CD4-positive, alpha-beta T cell (primary cell): ENCODE measurements at regions not wholly inside any gene's neighbourhood (a gene's known extent, or its start where the extent isn't known, plus 50 kb on each side); places are given as distances from the start of the nearest gene placed in this dataset.

Source experiments
- ATAC-seq: fragments of 200-7000 bp; cut with Tn5 transposase; one replicate; pipeline ENCODE4 v1.10.0; 2022; ENCODE audit warnings: mild to moderate bottlenecking; ENCODE audit not compliant: poor library complexity
- CTCF ChIA-PET: fragments of 350-600 bp; sonication (Branson Sonifier 250); formaldehyde crosslinking; loops from one replicate; lab custom pipeline; 2021; ENCODE audit warnings: antibody characterized with exemption, inconsistent platforms; lab: Charles Lee
- POLR2A ChIA-PET: fragments of 350-600 bp; sonication (Branson Sonifier 250); formaldehyde crosslinking; loops from one replicate; lab custom pipeline; 2021; ENCODE audit warnings: antibody characterized with exemption, inconsistent platforms; lab: Charles Lee
- DNase-seq, 14 experiments: peaks; one replicate each; pipeline ENCODE4 v3.0.0-alpha.2; 2013 to 2020; ENCODE audit warnings: mixed read lengths in 2 of 14
- H3K27ac ChIP-seq, 2 donors: one replicate each; pipeline versions ENCODE4 v1.5.1 to v1.7.0; 2013; ENCODE audit warnings: low read length in 2 of 2, low read depth in 1 of 2, mild to moderate bottlenecking in 1 of 2
- H3K27me3 ChIP-seq, 2 experiments: 1 replicate in 1 of 2; 2 replicates in 1 of 2; pipeline versions ENCODE4 v1.6.1 to v1.7.0; 2013; ENCODE audit warnings: low read length in 2 of 2, control low read depth in 1 of 2, mild to moderate bottlenecking in 1 of 2, moderate library complexity in 1 of 2; ENCODE audit not compliant: insufficient read depth in 2 of 2, control insufficient read depth in 1 of 2
- H3K36me3 ChIP-seq: one replicate; pipeline ENCODE4 v1.6.1; 2013; ENCODE audit warnings: low read length, control low read depth; ENCODE audit not compliant: insufficient read depth
- H3K4me1 ChIP-seq: one replicate; pipeline ENCODE4 v1.6.1; 2013; ENCODE audit warnings: low read length, control low read depth; ENCODE audit not compliant: insufficient read depth
- H3K4me3 ChIP-seq: one replicate; pipeline ENCODE4 v1.5.1; 2013; ENCODE audit warnings: mild to moderate bottlenecking, low read length, moderate library complexity
- H3K9me3 ChIP-seq, 2 experiments: 1 replicate in 1 of 2; 2 replicates in 1 of 2; pipeline versions ENCODE4 v1.6.1 to v1.7.0; 2013; ENCODE audit warnings: low read length in 2 of 2, mild to moderate bottlenecking in 2 of 2, control low read depth in 1 of 2, moderate library complexity in 1 of 2; ENCODE audit not compliant: control insufficient read depth in 1 of 2, insufficient read depth in 1 of 2
- H3K27ac Mint-ChIP-seq: one replicate; pipeline ENCODE4 v1.8.0; 2020; ENCODE audit warnings: mixed read lengths
- H3K27me3 Mint-ChIP-seq: one replicate; pipeline ENCODE4 v1.8.0; 2021; ENCODE audit warnings: mixed read lengths
- H3K36me3 Mint-ChIP-seq: one replicate; pipeline ENCODE4 v1.8.0; 2021; ENCODE audit warnings: low read depth, mixed read lengths
- H3K4me1 Mint-ChIP-seq: one replicate; pipeline ENCODE4 v1.8.0; 2021; ENCODE audit warnings: low read depth, mixed read lengths
- H3K4me3 Mint-ChIP-seq: one replicate; pipeline ENCODE4 v1.8.0; 2020; ENCODE audit warnings: mild to moderate bottlenecking, mixed read lengths
- H3K9me3 Mint-ChIP-seq: one replicate; pipeline ENCODE4 v1.8.0; 2020; ENCODE audit warnings: mixed read lengths
- CTCF ChIP-seq: fragments of 200-600 bp; IDR thresholded peaks from one replicate; pipeline ENCODE4 v1.8.0; 2022; ENCODE audit warnings: antibody characterized with exemption, mild to moderate bottlenecking
- intact Hi-C, 2 experiments: fragments of 100-400 bp; cut with DNase I in 1 of 2; cut with micrococcal nuclease in 1 of 2; formaldehyde crosslinking; loops; one replicate each; pipeline versions ENCODE4 v1.15.1 to v1.9.0; 2023 to 2025; cut with DNase I, micrococcal nuclease

GRCh38 chr4:144595681-144596080, 50.3 kb upstream of the HHIP start:
- no peaks in the 10 kb centered on the region for H3K27me3 ChIP-seq
- no peaks in the 10 kb centered on the region for H3K4me1 ChIP-seq
- no peak for TF ChIP-seq CTCF
- H3K4me3 ChIP-seq = no peak overlapping the region
- Mint-ChIP-seq H3K36me3 (no peaks in the 10 kb centered on the region), H3K27me3 (peaks cover 5% of the 10 kb centered on the region), H3K4me3 (no peak overlapping the region), H3K4me1 (no peaks in the 10 kb centered on the region), H3K9me3 (peaks cover 4% of the 10 kb centered on the region), H3K27ac (no peak overlapping the region)
- no peaks in the 10 kb centered on the region for H3K9me3 ChIP-seq
- CTCF ChIA-PET = no interaction called here
- ATAC-seq (no peak), DNase-seq (no peak)
- POLR2A ChIA-PET = no interaction called here
- intact Hi-C loops = no loop called here
- H3K27ac ChIP-seq = no peak overlapping the region
- no peaks in the 10 kb centered on the region for H3K36me3 ChIP-seq
